AG09309 (cell line): ENCODE measurements at regions not wholly inside any gene's neighbourhood (a gene's known extent, or its start where the extent isn't known, plus 50 kb on each side); places are given as distances from the start of the nearest gene placed in this dataset.

Source experiments
- DNase-seq: peaks from one replicate; pipeline ENCODE4 v3.0.0-alpha.2; 2010; ENCODE audit warnings: low read depth
- H3K4me3 ChIP-seq: 2 replicates; pipeline ENCODE4 v1.5.1; 2011; ENCODE audit warnings: mild to moderate bottlenecking, low read depth, low read length, moderate library complexity; ENCODE audit not compliant: control insufficient read depth
- CTCF ChIP-seq: IDR thresholded peaks from 2 replicates; pipeline ENCODE4 v1.5.1; 2011; ENCODE audit warnings: mild to moderate bottlenecking, low read depth, low read length, inconsistent platforms; ENCODE audit not compliant: insufficient read depth, control insufficient read depth; ENCODE audit errors: missing control alignments

- DNase-seq, result no peak
- H3K4me3 ChIP-seq, result no peak overlapping the region
- no peak for TF ChIP-seq CTCF
Observed at GRCh38 chr21:28144653-28145052, 848.0 kb downstream of the LTN1 start.

- TF ChIP-seq CTCF, result no peak
- DNase-seq, result no peak
- H3K4me3 ChIP-seq, result no peak overlapping the region
Observed at GRCh38 chr21:28144089-28144488, 848.6 kb downstream of the LTN1 start.

GRCh38 chr21:28142697-28143096 is 850.0 kb downstream of the LTN1 start:
- H3K4me3 ChIP-seq, result no peak overlapping the region
- DNase-seq, result no peak
- TF ChIP-seq CTCF, result no peak

GRCh38 chr21:28138272-28138671 is 854.4 kb downstream of the LTN1 start:
- DNase-seq, result peak; percentile 53
- H3K4me3 ChIP-seq, result no peak overlapping the region
- TF ChIP-seq CTCF, result no peak

- DNase-seq, result peak; percentile 73
- no peak overlapping the region for H3K4me3 ChIP-seq
- no peak for TF ChIP-seq CTCF
Observed at GRCh38 chr21:28136656-28137255, 855.9 kb downstream of the LTN1 start.

- H3K4me3 ChIP-seq, result no peak overlapping the region
- no peak for TF ChIP-seq CTCF
- no peak for DNase-seq
Observed at GRCh38 chr21:28135646-28136045, 857.0 kb downstream of the LTN1 start.

- no peak for DNase-seq
- TF ChIP-seq CTCF, result no peak
- H3K4me3 ChIP-seq, result no peak overlapping the region
Observed at GRCh38 chr21:28133116-28133515, 859.6 kb downstream of the LTN1 start.
